Right renal cortex interstitium (tissue), 3 donors: ENCODE measurements at regions not wholly inside any gene's neighbourhood (a gene's known extent, or its start where the extent isn't known, plus 50 kb on each side); places are given as distances from the start of the nearest gene placed in this dataset.

Experiments
- DNase-seq, 3 donors: peaks; one replicate each; pipeline ENCODE4 v3.0.0-alpha.2; 2013; ENCODE audit warnings: low read depth in 3 of 3, low spot score in 2 of 3

DNA sequence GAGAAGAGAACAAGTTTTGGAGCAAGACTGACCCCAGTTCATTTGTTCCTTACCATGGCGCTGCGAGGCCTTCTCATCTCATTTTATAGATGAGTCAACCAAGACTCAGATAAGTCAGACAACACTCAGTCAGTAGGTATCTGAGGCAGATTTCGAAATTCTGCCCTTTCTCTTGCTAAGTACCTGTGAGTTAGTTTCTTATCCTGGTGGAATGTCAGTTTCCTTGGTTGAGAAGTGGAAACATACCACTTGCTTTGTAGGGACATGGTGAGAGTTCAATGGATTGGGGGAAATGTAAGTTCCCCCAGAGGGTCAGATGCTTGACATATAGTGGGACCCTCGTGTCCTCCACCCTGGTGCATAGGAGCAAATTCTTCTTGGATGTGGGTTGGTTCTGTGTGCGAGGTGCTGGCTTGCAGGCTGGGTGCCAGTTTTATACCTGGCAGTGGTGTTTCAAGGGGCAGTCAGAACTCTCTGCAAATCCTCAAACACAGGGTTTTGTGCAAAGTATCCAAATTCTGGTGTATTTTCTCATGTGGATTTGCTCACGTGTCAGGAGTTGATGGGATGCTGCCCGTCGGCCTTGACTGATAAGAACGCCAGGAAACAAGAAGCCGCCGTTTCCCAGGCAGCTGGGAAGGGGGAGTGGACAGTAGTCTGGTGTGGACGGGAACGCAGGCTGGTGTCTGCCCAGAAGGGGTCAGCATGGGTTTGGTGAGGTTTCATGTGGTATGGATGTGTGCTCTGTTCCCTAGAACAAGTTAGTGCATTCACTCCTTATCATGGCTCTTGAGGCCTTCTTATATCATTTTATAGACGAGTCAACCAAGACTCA lies 61.1 kb upstream of the CIBAR2 start:
- DNase-seq, result no peak

DNA sequence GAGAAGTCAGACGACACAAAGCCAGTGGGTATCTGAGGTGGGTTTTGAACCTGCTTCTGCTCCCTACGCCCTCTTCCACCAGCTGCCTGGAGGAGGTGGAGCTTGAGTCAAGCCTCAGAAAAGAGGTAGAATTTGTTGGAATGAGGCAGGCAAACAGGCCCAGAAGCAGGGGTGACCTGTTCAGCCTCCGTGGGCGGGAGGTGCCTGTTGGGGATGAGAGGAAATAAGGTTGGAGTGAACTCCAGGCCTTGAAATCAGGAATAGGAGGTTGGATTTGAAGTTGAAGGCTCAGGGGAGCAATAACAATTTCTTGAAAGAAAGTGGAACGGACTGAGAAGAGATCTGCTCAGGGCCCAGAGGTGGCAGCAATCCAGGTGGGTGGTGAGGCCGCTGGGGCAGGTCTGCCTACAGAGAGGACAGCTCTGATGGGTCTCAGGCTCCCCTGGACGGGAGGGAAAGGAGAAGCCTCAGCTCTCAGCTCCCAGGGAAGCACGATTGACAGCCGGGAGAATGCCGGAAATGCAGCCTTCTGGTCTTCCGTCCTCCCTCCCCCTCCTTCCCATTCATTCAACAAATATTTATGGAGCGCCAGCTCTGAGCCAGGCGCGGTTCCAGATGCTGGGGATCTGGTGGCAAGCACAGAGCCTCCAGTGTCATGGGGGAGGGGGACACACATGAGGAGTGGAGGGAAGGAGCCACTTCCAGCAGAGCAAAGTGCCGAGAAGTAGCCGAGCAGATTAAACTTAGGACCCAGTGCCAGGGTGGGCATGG lies 61.9 kb upstream of the CIBAR2 start:
- no peak for DNase-seq

DNA sequence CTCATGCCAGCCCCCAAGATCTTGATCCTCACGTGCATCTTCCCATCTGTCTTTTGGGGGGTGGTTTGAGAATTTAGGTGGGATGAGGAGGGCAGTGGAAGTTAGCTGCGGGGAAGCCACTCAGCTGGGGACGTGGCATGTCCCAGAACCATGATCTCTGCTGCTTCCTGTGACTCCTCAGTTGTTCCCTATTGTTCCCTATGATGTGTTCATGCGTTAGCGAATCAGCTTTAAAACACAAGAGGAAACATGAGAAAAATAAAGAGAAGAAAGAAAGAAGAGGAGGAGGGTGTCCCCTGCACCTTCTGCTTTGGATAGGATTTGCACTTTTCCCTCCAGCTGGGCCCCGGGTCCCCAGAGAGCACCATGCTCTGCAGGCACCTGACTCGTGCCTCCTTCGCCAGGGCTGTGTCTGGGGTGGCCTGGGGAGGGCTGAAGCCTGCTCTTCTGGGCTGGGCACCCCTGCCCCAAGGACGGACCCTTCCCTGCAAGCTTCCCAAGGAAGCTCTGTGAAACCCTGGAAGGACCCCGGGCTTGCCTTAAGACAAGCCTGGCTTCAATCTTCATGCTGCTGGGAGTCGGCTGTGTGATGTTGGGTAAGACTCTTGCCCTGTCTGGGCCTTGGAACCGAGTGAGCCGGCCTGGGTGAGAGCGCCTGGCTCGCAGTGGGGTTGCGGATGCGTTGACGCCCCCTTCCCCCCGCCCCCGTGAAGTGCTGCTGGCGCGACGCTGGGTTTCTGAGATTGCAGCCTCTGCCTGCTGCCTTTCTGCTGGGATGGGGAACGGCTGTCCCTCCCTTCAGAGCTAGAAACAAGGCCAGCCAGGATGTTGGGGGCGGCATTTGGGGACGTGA lies 62.8 kb upstream of the CIBAR2 start:
- no peak for DNase-seq

DNA sequence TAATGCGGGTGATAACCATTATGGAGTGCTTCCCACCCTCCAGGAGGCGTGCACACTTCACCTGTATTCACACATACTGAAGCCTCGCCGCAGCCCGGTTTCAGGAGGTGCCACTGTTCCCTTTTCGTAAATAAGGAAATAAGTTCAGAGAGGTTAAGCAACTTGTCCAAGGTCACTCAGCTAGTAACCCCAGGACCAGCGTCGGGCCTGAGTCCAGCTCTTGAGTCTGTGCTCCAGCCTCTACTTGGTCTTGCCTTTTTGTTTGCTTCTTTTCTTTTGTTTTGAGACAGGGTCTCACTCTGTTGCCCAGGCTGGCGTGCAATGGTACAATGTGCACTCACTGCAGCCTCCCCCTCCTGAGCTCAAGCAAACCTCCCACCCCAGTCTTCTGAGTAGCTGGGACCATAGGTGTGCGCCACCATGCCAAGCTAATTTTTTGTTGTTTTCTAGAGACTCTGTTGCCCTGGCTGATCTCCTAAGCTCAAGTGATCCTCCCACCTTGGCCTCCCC lies 63.5 kb upstream of the CIBAR2 start:
- no peak for DNase-seq

DNA sequence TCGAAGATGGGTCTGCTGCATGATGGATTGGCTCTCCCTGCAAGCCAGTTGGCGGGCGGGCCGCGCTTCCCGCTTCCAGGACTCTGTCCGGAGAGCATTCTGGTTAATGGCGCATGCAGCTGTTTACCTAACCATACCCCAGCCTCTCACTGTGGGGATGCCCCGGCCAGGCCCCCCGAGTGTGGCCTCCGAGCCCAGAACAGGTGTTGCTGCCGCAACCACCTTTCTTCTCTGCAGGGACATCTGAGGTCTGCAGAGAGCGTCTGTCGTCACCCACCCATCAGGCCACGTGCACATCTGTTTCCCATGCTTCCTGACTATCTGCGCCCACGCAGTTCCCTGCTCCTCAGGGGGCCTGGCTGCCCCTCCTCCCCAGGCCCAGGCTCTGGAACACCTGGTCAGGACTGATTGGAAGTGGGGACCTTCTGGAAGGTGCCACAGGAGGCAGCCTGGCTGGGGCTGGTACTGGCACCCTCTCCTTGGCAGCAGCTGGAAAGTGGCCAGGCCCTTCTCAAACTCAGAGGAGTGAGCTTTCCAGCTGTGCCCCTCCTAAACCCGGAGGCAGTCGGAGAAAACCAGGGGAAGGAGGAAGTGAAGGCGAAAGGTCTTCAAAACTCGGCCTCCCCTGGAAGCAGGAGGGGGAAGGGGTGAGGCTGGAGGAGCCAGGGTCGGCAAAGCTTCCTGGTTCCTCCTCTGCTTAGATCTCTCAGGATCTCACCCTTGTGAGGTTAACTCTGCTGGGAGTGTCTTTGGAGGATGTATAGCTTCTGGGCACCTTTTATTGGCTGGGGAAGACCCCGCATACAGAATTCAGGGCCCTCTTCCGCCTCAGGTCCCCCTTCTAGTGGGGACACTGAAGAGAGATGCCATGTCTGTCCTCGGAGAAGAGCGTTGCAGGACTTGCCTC lies 64.5 kb upstream of the CIBAR2 start:
- no peak for DNase-seq

DNA sequence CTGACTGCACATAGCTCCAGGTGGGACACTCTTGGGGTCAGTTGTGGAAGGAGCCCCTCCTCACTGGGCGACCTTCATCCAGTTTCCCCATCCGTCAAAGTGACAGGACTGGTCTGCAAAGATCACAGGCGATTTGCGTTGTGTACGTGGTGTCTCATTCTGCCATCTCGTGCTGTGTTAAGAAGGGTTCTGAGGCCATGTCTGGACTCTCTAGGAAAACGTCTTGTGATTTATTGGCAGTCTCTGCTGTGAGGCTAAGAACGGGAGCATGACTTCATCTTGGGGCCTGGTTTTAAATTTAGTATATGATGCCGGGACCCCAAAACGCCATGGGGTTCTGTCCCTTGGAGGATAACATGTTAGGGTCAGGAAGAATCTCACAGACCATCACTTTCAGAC lies 65.2 kb upstream of the CIBAR2 start:
- DNase-seq, result no peak

DNA sequence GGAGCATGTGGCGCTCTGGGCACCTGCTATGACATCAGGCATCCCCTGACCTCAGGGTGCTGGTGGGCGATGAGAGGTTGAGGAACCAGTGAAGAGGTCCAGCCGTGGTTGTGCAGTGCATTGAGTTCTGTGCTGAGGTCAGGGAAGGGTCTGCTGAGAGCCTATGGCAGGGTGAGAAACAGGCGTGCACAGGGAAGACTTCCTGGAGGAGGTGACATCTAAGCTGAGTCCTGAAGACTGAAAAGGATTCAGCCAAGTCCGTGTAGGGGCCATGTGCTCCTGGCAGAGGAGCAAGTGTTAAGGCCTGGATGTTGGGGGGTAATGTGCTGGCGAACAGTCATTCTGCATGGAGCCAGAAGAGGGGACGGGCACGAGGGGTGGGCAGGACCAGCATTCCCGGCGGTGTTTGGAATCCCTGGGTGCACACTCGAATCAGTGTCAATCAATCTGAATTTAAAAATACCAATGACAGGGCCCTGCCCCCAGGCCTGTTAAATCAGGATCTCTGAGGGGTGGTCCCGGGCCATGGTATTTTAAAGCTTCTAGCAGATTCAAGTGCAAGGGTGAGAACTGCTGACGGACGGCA lies 65.8 kb upstream of the CIBAR2 start:
- no peak for DNase-seq

DNA sequence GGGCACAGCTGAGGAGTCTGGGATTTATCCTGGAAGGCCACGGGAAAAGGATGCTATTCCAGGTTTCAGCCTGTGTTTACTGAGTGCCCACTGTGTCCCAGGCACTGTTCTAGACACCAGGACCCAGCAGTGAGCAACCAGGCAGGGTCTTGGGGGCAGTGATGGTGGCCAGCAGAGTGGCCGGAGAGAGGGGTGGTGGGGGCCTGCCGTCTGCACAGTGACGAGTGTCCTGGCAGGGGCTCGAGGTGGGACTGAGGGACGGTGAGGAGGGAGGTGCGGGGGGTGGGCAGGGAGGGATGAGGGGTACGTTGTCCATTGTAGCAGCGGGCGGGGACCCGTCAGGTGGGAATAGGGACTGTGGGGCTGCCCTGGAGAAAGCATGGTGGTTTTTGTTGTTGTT lies 66.3 kb upstream of the CIBAR2 start:
- DNase-seq, result no peak

DNA sequence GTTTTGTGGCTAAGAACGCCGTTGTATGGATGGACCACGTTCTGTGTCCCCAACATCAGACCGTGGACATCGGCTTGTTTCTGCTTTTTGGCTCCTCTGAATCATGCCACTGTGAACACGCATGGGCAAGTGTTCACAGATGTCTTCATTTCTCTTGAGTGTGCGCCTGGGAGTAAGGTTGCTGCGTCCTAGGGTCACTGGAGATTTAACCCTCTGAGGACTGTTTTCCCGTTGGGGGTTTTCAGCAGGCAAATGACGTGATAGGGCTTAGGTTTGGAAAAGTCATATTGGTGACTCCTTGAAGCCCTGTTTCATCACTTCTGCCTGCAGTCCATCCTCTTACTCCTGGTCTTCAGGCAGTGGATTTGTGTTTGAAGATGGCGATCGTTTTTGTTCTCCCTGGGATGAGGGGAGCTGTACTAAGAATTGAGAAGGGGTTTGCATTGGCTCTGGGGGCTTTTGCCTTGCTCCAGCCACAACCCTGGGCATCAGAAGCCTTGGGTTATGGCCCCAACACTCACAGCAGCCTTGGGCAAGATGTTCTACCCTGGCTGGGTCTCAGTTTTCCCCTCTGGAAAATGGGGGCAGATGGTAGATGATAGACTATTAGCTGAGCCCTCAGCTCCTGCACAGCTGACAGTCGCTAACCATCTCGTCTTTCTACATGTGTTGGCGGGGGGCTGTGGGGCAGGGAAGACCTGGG lies 67.2 kb upstream of the CIBAR2 start:
- no peak for DNase-seq

DNA sequence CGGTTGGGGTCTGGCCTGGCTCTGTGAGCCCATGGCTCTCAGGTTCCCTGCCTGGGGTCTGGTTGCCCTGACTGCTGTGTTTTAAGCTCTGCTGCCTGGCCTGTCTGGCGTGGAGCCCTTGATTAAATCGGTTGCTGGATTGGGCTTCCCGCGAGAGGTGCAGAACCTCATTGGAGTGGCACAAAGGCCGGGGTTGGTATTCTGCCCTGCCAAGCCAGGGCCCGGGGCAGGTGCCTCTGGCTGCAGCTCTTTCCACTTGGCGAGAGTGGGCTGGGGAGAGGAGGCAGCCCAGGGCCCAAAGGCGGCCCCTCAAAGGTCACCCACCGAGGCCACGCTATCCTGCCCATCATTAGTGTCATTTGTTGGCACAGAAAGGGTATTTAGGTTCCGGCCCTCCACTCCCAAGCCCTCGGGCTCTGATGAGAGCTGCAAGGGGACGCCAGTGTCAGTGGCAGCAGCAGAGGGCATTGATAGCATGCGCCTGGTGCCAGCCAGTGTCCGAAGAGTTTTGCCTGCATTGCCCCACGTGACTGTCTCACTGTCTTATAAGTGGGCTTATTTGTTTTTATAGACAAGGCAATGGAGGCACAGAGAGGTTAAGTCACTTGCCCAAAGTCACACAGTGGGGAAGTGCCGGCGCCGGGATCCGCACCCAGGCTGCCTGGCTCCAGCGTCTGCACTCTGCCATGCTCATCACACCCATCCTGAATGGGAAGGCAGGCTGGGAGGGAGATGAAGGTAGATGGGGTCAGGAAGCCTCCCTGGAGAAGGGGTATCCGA lies 68.0 kb upstream of the CIBAR2 start:
- no peak for DNase-seq

DNA sequence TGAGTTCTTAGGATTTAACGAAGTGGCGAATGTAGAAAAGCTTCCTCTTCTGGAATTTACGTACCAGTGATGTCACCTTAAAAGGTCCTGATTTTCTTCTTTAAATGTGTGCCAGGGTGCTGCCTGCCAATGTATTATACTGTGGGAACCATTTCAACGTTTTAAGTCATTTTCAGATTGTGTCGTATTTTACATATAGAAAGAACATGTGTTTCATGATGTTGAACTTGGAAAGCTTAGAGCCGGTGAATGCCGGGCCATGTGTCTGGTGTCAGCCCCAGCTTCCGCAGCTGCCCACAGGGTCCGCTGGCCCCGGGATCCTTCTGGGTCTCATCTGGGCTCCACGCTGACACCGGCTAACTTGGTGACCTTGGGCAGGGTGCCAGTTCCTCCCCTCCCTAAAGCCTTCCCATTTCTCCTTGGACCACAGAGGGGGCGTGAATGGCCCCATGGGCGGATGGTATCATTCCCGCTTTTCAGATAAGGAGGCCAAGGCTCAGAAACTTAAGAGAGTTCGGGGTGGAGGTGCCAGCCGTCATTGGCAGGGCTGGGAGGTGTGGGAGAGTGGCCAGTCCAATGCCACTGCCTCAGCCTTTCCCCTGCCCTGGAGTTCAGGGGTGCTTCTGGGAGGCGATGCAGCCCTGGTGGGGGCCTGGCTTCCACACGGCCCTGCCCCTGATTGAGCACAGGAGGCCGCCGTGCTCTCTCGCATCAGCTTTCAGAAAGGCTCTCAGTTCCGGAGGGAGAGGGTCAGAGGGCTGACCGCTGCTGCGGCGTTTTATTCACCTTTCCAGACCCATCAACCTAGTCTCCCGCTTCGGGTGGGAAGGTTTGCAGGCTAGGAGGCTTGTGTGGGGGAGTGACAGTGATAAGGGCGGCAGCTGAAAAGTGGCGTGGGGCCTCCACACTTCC lies 68.8 kb upstream of the CIBAR2 start:
- DNase-seq, result no peak

DNA sequence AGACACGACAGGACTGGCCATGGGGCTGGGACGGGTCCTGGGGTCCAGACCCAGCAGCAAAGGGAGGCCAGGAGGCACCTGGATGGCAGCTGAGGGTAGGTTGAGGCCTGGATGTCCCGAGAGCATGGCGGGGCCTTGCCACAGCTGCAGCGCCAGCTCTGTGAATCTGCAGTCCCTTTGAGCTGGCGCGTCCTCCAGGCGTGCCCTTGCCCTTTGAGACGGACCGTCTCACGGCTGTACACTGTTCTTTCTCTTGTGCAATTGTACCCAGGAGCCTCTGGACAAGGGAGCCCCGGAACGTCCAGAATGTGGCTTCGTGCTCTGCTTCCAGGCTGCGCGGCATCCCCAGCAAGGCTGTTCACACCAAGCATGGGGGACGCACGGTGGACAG lies 69.5 kb upstream of the CIBAR2 start:
- DNase-seq, result no peak

DNA sequence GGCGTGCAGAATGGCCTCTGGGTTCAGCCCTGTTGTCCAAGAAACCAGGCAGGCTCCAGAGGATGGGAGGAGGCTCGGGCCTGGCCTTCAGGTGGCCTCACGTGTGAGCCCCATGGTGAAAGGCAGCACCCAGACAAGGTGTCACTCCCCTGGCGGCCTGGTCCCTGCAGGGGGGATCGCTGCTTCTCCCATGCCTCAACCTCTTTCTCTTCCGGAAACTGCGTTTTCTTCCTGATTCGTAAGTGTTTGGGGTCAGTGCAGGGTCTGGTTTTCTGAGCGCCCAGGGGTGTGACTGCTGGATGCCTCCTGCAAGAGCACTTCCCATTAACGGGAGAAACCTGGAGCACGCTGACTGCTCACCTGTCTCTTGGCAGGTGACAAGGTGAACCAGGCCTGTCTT lies 70.0 kb upstream of the CIBAR2 start:
- DNase-seq, result no peak

DNA sequence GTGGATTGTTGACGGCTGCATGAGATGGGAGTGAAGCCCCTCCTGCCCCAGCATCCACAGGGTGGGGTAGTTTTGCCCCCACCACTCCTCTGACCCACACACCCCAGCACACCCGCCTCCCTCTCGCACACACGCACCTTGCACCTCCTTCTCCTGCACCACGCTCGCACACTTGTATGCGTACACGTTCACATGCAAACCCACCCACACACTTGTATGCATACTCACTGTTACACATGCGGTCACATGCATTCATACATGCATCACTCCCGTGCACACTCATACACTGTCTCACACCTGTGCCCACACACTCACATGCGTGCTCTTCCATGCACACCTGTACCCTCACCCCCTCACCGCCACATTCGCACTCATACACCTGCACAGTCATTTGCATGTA lies 70.5 kb upstream of the CIBAR2 start:
- no peak for DNase-seq

DNA sequence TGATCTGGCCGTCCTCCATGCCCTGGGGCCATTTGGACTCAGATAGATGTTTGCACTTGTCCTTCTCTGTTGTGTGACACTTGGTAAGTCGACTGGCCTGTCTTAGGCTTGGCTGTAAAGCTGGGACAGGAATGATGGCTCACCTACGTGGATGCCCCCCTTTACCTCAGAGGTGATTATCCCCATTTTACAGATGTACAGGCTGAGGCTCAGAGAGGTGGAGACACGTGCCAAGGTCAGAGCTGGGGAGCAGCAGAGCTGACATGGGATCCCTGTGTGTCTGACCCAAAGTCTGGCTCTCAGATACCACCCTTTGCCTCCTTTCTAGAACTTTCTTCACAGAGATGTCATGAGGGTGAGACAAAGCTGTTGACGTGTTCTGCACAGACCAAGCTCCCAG lies 71.3 kb upstream of the CIBAR2 start:
- DNase-seq, result no peak

DNA sequence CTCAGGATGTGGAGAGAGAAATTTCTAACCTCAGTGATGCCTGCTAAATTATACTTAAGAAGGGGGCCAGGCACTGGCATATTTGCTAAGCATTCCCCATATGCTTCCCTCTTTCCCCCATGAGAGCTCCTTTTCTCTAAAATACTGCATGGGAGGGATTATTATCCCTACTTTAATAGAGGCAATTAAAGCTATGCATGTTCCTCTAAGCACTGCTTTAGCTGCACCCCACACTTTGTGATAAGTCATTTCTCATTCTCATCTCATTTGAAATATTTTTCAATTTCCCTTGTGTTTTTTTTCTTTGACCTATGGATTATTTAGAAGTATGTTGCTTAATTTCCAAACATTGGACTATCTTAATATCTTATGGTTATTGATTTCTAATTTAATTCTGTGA lies 72.1 kb upstream of the CIBAR2 start:
- DNase-seq, result no peak
